HCT116 (cell line): ENCODE measurements at regions not wholly inside any gene's neighbourhood (a gene's known extent, or its start where the extent isn't known, plus 50 kb on each side); places are given as distances from the start of the nearest gene placed in this dataset.

Experiments used
- ATAC-seq: fragments of 200-7000 bp; cut with Tn5 transposase; 2 replicates; pipeline ENCODE4 v1.9.1; 2020; ENCODE audit warnings: mild to moderate bottlenecking, moderate library complexity
- BruUV-seq: library from RNA; stranded (reverse); fragments of 400-500 nt; replicated peaks from 2 replicates; lab custom pipeline; 2021; lab: Mats Ljungman, UMichigan
- CTCF ChIA-PET: fragments of 300-600 bp; sonication (Branson Sonifier 250); formaldehyde crosslinking; loops from one replicate; lab custom pipeline; 2021; ENCODE audit warnings: antibody characterized with exemption; lab: Charles Lee
- POLR2A ChIA-PET: fragments of 300-600, 350-600 bp; sonication (Branson Sonifier 250); formaldehyde crosslinking; loops from one replicate; lab custom pipeline; 2021; ENCODE audit warnings: antibody characterized with exemption; lab: Charles Lee
- RAD21 ChIA-PET, 2 experiments: fragments of 300-600 bp; sonication (Branson Sonifier 250); formaldehyde crosslinking; loops; one replicate each; lab custom pipeline; 2023; ENCODE audit warnings: low total read pairs in 2 of 2; ENCODE audit not compliant: uncharacterized antibody in 2 of 2, unreplicated experiment in 2 of 2, low non-redundant PET in 1 of 2; lab: Charles Lee
- DNase-seq: peaks from one replicate; pipeline ENCODE4 v3.0.0-alpha.2; 2010; ENCODE audit warnings: low read depth, low spot score
- H2AFZ ChIP-seq: fragments of 200-600 bp; shearing (Covaris generic), sonication (generic); 2 replicates; pipeline ENCODE4 v1.6.1; 2017; ENCODE audit warnings: low read depth, mixed run types, mixed read lengths, antibody characterized with exemption, low read length; ENCODE audit not compliant: poor library complexity, severe bottlenecking
- H3K27ac ChIP-seq: 2 replicates; pipeline ENCODE4 v1.5.1; 2012; ENCODE audit warnings: low read depth, low read length
- H3K27me3 ChIP-seq: fragments of 200-600 bp; sonication (generic); 2 replicates; pipeline ENCODE4 v1.6.1; 2016; ENCODE audit warnings: mixed run types, low read length, mixed read lengths; ENCODE audit not compliant: insufficient read depth
- H3K36me3 ChIP-seq, 2 experiments: fragments of 200-500 bp in 1 of 2; fragments of 200-600 bp in 1 of 2; sonication (Bioruptor generic) in 1 of 2; sonication (generic) in 1 of 2; 2 replicates each; pipeline versions ENCODE4 v1.5.1 to v1.6.1; 2014 to 2016; ENCODE audit warnings: low read length in 2 of 2, inconsistent platforms in 1 of 2, mixed read lengths in 1 of 2, mixed run types in 1 of 2; ENCODE audit not compliant: insufficient read depth in 2 of 2, control insufficient read depth in 1 of 2
- H3K4me1 ChIP-seq, 2 experiments: fragments of 200-600 bp in 1 of 2; sonication (generic) in 1 of 2; 2 replicates each; pipeline versions ENCODE4 v1.5.1 to v1.6.1; 2012 to 2017; ENCODE audit warnings: low read length in 2 of 2, inconsistent platforms in 1 of 2, mild to moderate bottlenecking in 1 of 2, mixed read lengths in 1 of 2, mixed run types in 1 of 2, moderate library complexity in 1 of 2; ENCODE audit not compliant: insufficient read depth in 2 of 2, control insufficient read depth in 1 of 2
- H3K4me2 ChIP-seq: fragments of 200-600 bp; sonication (generic); 2 replicates; pipeline ENCODE4 v1.6.1; 2017; ENCODE audit warnings: mixed run types, low read length, mixed read lengths
- H3K4me3 ChIP-seq, 2 experiments: fragments of 200-600 bp in 1 of 2; sonication (generic) in 1 of 2; replicated peaks in 1 of 2; 2 replicates each; pipeline ENCODE4 v1.5.1; 2011 to 2016; ENCODE audit warnings: low read length in 2 of 2, control low read depth in 1 of 2, low read depth in 1 of 2, mild to moderate bottlenecking in 1 of 2, mixed read lengths in 1 of 2, mixed run types in 1 of 2
- H3K79me2 ChIP-seq: fragments of 200-600 bp; sonication (generic); 2 replicates; pipeline ENCODE4 v1.6.1; 2017; ENCODE audit warnings: mild to moderate bottlenecking, mixed run types, low read length, moderate library complexity, mixed read lengths; ENCODE audit not compliant: insufficient read depth
- H3K9ac ChIP-seq: fragments of 200-600 bp; sonication (generic); 2 replicates; pipeline ENCODE4 v1.6.1; 2016; ENCODE audit warnings: low read length, mixed read lengths
- H3K9me2 ChIP-seq: fragments of 200-600 bp; sonication (generic), shearing (Covaris generic); 2 replicates; pipeline ENCODE4 v1.6.1; 2017; ENCODE audit warnings: mixed run types, mild to moderate bottlenecking, moderate library complexity; ENCODE audit not compliant: insufficient read depth
- H3K9me3 ChIP-seq, 2 experiments: fragments of 200-500 bp in 1 of 2; fragments of 200-600 bp in 1 of 2; sonication (Bioruptor generic) in 1 of 2; sonication (generic) in 1 of 2; 2 replicates each; pipeline ENCODE4 v1.6.1; 2014 to 2017; ENCODE audit warnings: low read length in 2 of 2, mixed read lengths in 2 of 2, inconsistent platforms in 1 of 2, low read depth in 1 of 2, mild to moderate bottlenecking in 1 of 2, mixed run types in 1 of 2, moderate library complexity in 1 of 2; ENCODE audit not compliant: control insufficient read depth in 1 of 2, insufficient read depth in 1 of 2
- H4K20me1 ChIP-seq: fragments of 200-600 bp; sonication (generic), shearing (Covaris generic); 2 replicates; pipeline ENCODE4 v1.6.1; 2017; ENCODE audit warnings: mixed run types, mild to moderate bottlenecking, moderate library complexity; ENCODE audit not compliant: insufficient read depth
- POLR2A ChIP-seq: IDR thresholded peaks from 2 replicates; pipeline ENCODE4 v1.7.0; 2011; ENCODE audit warnings: borderline replicate concordance; ENCODE audit not compliant: insufficient read depth, insufficient read length; ENCODE audit errors: extremely low read depth
- POLR2AphosphoS5 ChIP-seq: IDR thresholded peaks from 2 replicates; pipeline ENCODE4 v1.6.1; 2011; ENCODE audit warnings: mild to moderate bottlenecking, low read depth, low read length, moderate library complexity
- REST ChIP-seq: IDR thresholded peaks from 2 replicates; pipeline ENCODE4 v1.6.1; 2012; ENCODE audit warnings: low read depth
- ZFX ChIP-seq: fragments of 450-650 bp; IDR thresholded peaks from 2 replicates; pipeline ENCODE4 v1.6.1; 2017
- intact Hi-C: fragments of 100-400 bp; cut with micrococcal nuclease; formaldehyde crosslinking; loops from 2 replicates; pipeline ENCODE4 v1.10.0; 2022

- TF ChIP-seq ZFX (no peak), POLR2A (no peak)
These were observed 451.3 kb downstream of the GPAM start (continued) for GRCh38 chr10:111732166-111732785.

GRCh38 chr10:111739125-111739873 is 444.3 kb downstream of the GPAM start:
- H3K27me3 ChIP-seq = peaks cover 9% of the 10 kb centered on the region; the same call in 1 of the 2 replicates
- no peaks in the 10 kb centered on the region for H3K4me1 ChIP-seq
- ChIA-PET RAD21 (no interaction called here), POLR2A (no interaction called here), CTCF (interaction anchor here (1.1 kb wide), 1 partner anchor 10 kb away, joined by 3 read pairs; no protein-coding TSS in a partner anchor)
- H3K9ac ChIP-seq = no peak overlapping the region
- no peaks in the 10 kb centered on the region for H4K20me1 ChIP-seq
- no peak for ATAC-seq
- no peak overlapping the region for H2AFZ ChIP-seq
- no TSS peak for BruUV-seq
- intact Hi-C loops = no loop called here
- no peaks in the 10 kb centered on the region for H3K9me2 ChIP-seq
- no peaks in the 10 kb centered on the region for H3K36me3 ChIP-seq
- H3K27ac ChIP-seq = no peak overlapping the region
- no peak overlapping the region for H3K4me3 ChIP-seq
- TF ChIP-seq POLR2AphosphoS5 = no peak
- TF ChIP-seq REST = 0 out of 2 replicates have a peak, but pooled peaks have one; percentile 11
- H3K79me2 ChIP-seq = no peaks in the 10 kb centered on the region
- no peak overlapping the region for H3K4me2 ChIP-seq
- no peak for DNase-seq
- no peaks in the 10 kb centered on the region for H3K9me3 ChIP-seq
